ENCODE measurements at regions not wholly inside any gene's neighbourhood (a gene's known extent, or its start where the extent isn't known, plus 50 kb on each side); places are given as distances from the start of the nearest gene placed in this dataset.

DNA sequence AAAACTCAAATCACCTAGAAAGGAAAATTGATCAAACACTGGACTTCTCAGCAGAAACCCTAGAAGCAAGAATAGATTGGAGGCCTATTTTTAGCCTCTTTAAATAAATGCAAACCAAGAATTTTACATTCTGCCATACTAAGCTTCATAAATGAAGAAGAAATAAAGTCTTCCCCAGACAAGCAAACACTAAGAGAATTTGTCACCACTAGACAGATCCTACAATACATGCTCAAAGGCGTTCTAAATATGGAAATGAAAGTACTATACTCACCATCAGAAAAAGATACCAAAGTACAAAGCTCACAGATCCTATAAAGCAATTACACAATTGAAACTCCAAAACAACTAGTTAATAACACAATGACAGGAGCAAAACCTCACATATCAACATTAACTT lies 578.1 kb downstream of the UQCRFS1 start:
- Mint-ChIP-seq H3K27me3 (ENCODE audit: low read depth) (no peaks in the 10 kb centered on the region), H3K36me3 (ENCODE audit: insufficient read depth in 1 of 3, low read depth in 3 of 3) (no peaks in the 10 kb centered on the region), H3K27ac (no peak overlapping the region), H3K9me3 (peaks cover 0 to 4% of the 10 kb centered on the region in 2 experiments; a peak in 1 of 5 replicates), H3K4me1 (peaks cover 3 to 5% of the 10 kb centered on the region in 2 experiments; a peak in 2 of 4 replicates), H3K4me3 (no peak overlapping the region)
- Histone ChIP-seq H4K8ac (replicated peaks; ENCODE audit: insufficient read length, low read depth, low read length) (no peak overlapping the region), H3K79me2 (ENCODE audit: insufficient read depth, low read length) (no peaks in the 10 kb centered on the region), H2BK15ac (ENCODE audit: low read depth, low read length) (no peak overlapping the region), H3K23me2 (ENCODE audit: insufficient read length, low read depth, low read length, poor library complexity, severe bottlenecking) (no peaks in the 10 kb centered on the region), H3K27me3 (ENCODE audit: insufficient read depth, low read length) (no peaks in the 10 kb centered on the region), H2BK5ac (ENCODE audit: insufficient read length, low read length) (no peak overlapping the region), H4K91ac (ENCODE audit: insufficient read length, low read depth, low read length) (no peak overlapping the region), H3K23ac (ENCODE audit: insufficient read length, low read depth, low read length) (no peak overlapping the region), H3K9ac (ENCODE audit: extremely low read depth, insufficient read length, low read length) (no peak overlapping the region), H3K79me1 (ENCODE audit: insufficient read depth, low read depth, low read length, poor library complexity, severe bottlenecking) (no peaks in the 10 kb centered on the region), H2AK5ac (ENCODE audit: insufficient read length, low read length) (no peak overlapping the region), H2BK12ac (ENCODE audit: insufficient read length, low read depth, low read length) (no peak overlapping the region), H3K14ac (ENCODE audit: insufficient read depth, low read length) (no peak overlapping the region), H3K4me1 (ENCODE audit: insufficient read depth, low read length) (no peaks in the 10 kb centered on the region), H3K18ac (ENCODE audit: insufficient read length, low read depth, low read length) (no peak overlapping the region), H3K56ac (ENCODE audit: insufficient read length, low read depth, low read length) (no peak overlapping the region), H3T11ph (ENCODE audit: low read length) (no peak overlapping the region), H2BK120ac (ENCODE audit: low read depth, low read length, poor library complexity, severe bottlenecking) (no peak overlapping the region), H2AFZ (ENCODE audit: low read length) (no peak overlapping the region), H4K5ac (ENCODE audit: insufficient read length, low read depth, low read length) (no peak overlapping the region), H3K9me3 (ENCODE audit: control insufficient read depth, low read depth, low read length) (no peaks in the 10 kb centered on the region), H3K27ac (ENCODE audit: insufficient read length, low read depth, low read length) (no peak overlapping the region), H2BK20ac (ENCODE audit: low read depth, low read length, poor library complexity, severe bottlenecking) (no peak overlapping the region), H4K20me1 (ENCODE audit: control insufficient read depth, insufficient read depth, insufficient read length) (no peaks in the 10 kb centered on the region), H3K4me2 (ENCODE audit: insufficient read depth, insufficient read length, low read length) (no peak overlapping the region), H3K4ac (ENCODE audit: low read depth, low read length) (no peak overlapping the region)
- TF ChIP-seq, protein P1, sequence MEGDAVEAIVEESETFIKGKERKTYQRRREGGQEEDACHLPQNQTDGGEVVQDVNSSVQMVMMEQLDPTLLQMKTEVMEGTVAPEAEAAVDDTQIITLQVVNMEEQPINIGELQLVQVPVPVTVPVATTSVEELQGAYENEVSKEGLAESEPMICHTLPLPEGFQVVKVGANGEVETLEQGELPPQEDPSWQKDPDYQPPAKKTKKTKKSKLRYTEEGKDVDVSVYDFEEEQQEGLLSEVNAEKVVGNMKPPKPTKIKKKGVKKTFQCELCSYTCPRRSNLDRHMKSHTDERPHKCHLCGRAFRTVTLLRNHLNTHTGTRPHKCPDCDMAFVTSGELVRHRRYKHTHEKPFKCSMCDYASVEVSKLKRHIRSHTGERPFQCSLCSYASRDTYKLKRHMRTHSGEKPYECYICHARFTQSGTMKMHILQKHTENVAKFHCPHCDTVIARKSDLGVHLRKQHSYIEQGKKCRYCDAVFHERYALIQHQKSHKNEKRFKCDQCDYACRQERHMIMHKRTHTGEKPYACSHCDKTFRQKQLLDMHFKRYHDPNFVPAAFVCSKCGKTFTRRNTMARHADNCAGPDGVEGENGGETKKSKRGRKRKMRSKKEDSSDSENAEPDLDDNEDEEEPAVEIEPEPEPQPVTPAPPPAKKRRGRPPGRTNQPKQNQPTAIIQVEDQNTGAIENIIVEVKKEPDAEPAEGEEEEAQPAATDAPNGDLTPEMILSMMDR (conservative IDR thresholded peaks at IDR 0.05): no peak
- no peak for DNase-seq
- whole genome bisulfite sequencing (ENCODE audit: extremely low coverage, insufficient read length, low lambda C conversion rate): no CpG with 5 or more reads among the region's 1 CpG
